Neural progenitor cell (in vitro differentiated cells): ENCODE measurements at regions not wholly inside any gene's neighbourhood (a gene's known extent, or its start where the extent isn't known, plus 50 kb on each side); places are given as distances from the start of the nearest gene placed in this dataset.

ENCODE experiments used
- DNase-seq: peaks from one replicate; pipeline ENCODE4 v3.0.0-alpha.2; 2016; ENCODE audit warnings: low spot score
- H2AFZ ChIP-seq: fragments of 200-600 bp; sonication (generic); replicated peaks from 2 replicates; pipeline ENCODE4 v1.6.1; 2016; ENCODE audit warnings: antibody characterized with exemption
- H3F3A ChIP-seq: fragments of 200-600 bp; sonication (generic); 2 replicates; pipeline ENCODE4 v1.6.1; 2016; ENCODE audit warnings: antibody characterized with exemption, low read depth
- H3K27ac ChIP-seq: fragments of 200-600 bp; sonication (generic); 2 replicates; pipeline ENCODE4 v1.5.1; 2016; ENCODE audit warnings: mild to moderate bottlenecking
- H3K27me3 ChIP-seq: fragments of 200-600 bp; sonication (generic); 2 replicates; pipeline ENCODE4 v1.6.1; 2016; ENCODE audit warnings: mild to moderate bottlenecking, moderate library complexity
- H3K36me3 ChIP-seq: fragments of 200-600 bp; sonication (generic); 2 replicates; pipeline ENCODE4 v1.5.1; 2016
- H3K4me1 ChIP-seq: fragments of 200-600 bp; sonication (generic); 2 replicates; pipeline ENCODE4 v1.6.1; 2016; ENCODE audit warnings: mixed run types
- H3K4me2 ChIP-seq: fragments of 200-600 bp; sonication (generic); 2 replicates; pipeline ENCODE4 v1.6.1; 2016
- H3K4me3 ChIP-seq: fragments of 200-600 bp; sonication (generic); 2 replicates; pipeline ENCODE4 v1.5.1; 2016
- H3K79me2 ChIP-seq: fragments of 200-600 bp; sonication (generic); 2 replicates; pipeline ENCODE4 v1.6.1; 2016; ENCODE audit warnings: low read depth
- H3K9ac ChIP-seq: fragments of 200-600 bp; sonication (generic); 2 replicates; pipeline ENCODE4 v1.6.1; 2016
- H3K9me3 ChIP-seq: fragments of 200-600 bp; sonication (generic); 2 replicates; pipeline ENCODE4 v1.5.1; 2016; ENCODE audit warnings: low read depth
- H4K20me1 ChIP-seq: fragments of 200-600 bp; sonication (generic); 2 replicates; pipeline ENCODE4 v1.6.1; 2016; ENCODE audit warnings: low read depth
- H3K27ac Mint-ChIP-seq: 3 replicates; pipeline ENCODE4 v1.8.0; 2021; ENCODE audit warnings: mixed read lengths
- H3K27me3 Mint-ChIP-seq: 2 replicates; pipeline ENCODE4 v1.8.0; 2022; ENCODE audit warnings: low read depth, mild to moderate bottlenecking, inconsistent platforms, moderate library complexity, mixed read lengths; ENCODE audit not compliant: insufficient read depth
- H3K36me3 Mint-ChIP-seq: 3 replicates; pipeline ENCODE4 v1.8.0; 2021; ENCODE audit warnings: mixed read lengths
- H3K4me1 Mint-ChIP-seq: 3 replicates; pipeline ENCODE4 v1.8.0; 2021; ENCODE audit warnings: mixed read lengths
- H3K4me3 Mint-ChIP-seq: 3 replicates; pipeline ENCODE4 v1.8.0; 2021; ENCODE audit warnings: mild to moderate bottlenecking, moderate library complexity, mixed read lengths
- H3K9me3 Mint-ChIP-seq: 3 replicates; pipeline ENCODE4 v1.8.0; 2020; ENCODE audit warnings: mixed read lengths
- CTCF ChIP-seq: fragments of 200-600 bp; sonication (generic); IDR thresholded peaks from 2 replicates; pipeline ENCODE4 v1.5.1; 2017; ENCODE audit warnings: antibody characterized with exemption, mild to moderate bottlenecking
- EZH2 ChIP-seq: fragments of 200-600 bp; sonication (generic); IDR thresholded peaks from 2 replicates; pipeline ENCODE4 v1.6.1; 2017; ENCODE audit warnings: antibody characterized with exemption, mild to moderate bottlenecking, moderate library complexity
- EZH2phosphoT487 ChIP-seq: fragments of 200-600 bp; sonication (generic); IDR thresholded peaks from 2 replicates; pipeline ENCODE4 v1.6.1; 2017; ENCODE audit warnings: antibody characterized with exemption

- TF ChIP-seq EZH2phosphoT487 (no peak), EZH2 (no peak), CTCF (no peak)
- Histone ChIP-seq H4K20me1 (no peaks in the 10 kb centered on the region), H3K4me2 (no peak overlapping the region), H2AFZ (no peak overlapping the region), H3K36me3 (no peaks in the 10 kb centered on the region), H3K27ac (no peak overlapping the region), H3K4me3 (no peak overlapping the region), H3K27me3 (no peaks in the 10 kb centered on the region), H3K9ac (no peak overlapping the region), H3K79me2 (no peaks in the 10 kb centered on the region), H3K9me3 (no peaks in the 10 kb centered on the region), H3F3A (no peaks in the 10 kb centered on the region), H3K4me1 (no peaks in the 10 kb centered on the region)
- no peak for DNase-seq
- H3K9me3 Mint-ChIP-seq, result no peaks in the 10 kb centered on the region
- H3K27me3 Mint-ChIP-seq, result peaks cover 2% of the 10 kb centered on the region
- H3K4me1 Mint-ChIP-seq, result no peaks in the 10 kb centered on the region
- no peaks in the 10 kb centered on the region for H3K36me3 Mint-ChIP-seq
- no peak overlapping the region for H3K27ac Mint-ChIP-seq
- H3K4me3 Mint-ChIP-seq, result no peak overlapping the region
These were observed 298.5 kb upstream of the PCSK5 start for GRCh38 chr9:75591972-75592371.

- no peaks in the 10 kb centered on the region for H3K79me2 ChIP-seq
- TF ChIP-seq EZH2 (no peak), EZH2phosphoT487 (no peak), CTCF (no peak)
- H3K27ac ChIP-seq, result no peak overlapping the region
- H3F3A ChIP-seq, result no peaks in the 10 kb centered on the region
- H3K27me3 ChIP-seq, result no peaks in the 10 kb centered on the region
- no peak overlapping the region for H3K9ac ChIP-seq
- Mint-ChIP-seq H3K4me1 (no peaks in the 10 kb centered on the region), H3K27me3 (peaks cover 2% of the 10 kb centered on the region), H3K4me3 (no peak overlapping the region), H3K36me3 (no peaks in the 10 kb centered on the region), H3K9me3 (no peaks in the 10 kb centered on the region), H3K27ac (no peak overlapping the region)
- no peak overlapping the region for H2AFZ ChIP-seq
- no peak for DNase-seq
- H3K4me2 ChIP-seq, result no peak overlapping the region
- no peaks in the 10 kb centered on the region for H3K9me3 ChIP-seq
- no peak overlapping the region for H3K4me3 ChIP-seq
- H3K4me1 ChIP-seq, result no peaks in the 10 kb centered on the region
- no peaks in the 10 kb centered on the region for H4K20me1 ChIP-seq
- H3K36me3 ChIP-seq, result no peaks in the 10 kb centered on the region
These were observed 297.9 kb upstream of the PCSK5 start for GRCh38 chr9:75592586-75592985.

GRCh38 chr9:75593920-75594319 is 296.6 kb upstream of the PCSK5 start:
- Histone ChIP-seq H3K9ac (no peak overlapping the region), H3K4me3 (no peak overlapping the region), H3K4me1 (no peaks in the 10 kb centered on the region), H3K36me3 (no peaks in the 10 kb centered on the region), H3K4me2 (no peak overlapping the region), H3K9me3 (no peaks in the 10 kb centered on the region), H4K20me1 (no peaks in the 10 kb centered on the region), H3K27me3 (no peaks in the 10 kb centered on the region), H3K79me2 (no peaks in the 10 kb centered on the region), H3F3A (no peaks in the 10 kb centered on the region), H3K27ac (no peak overlapping the region), H2AFZ (no peak overlapping the region)
- H3K27ac Mint-ChIP-seq, result no peak overlapping the region
- no peaks in the 10 kb centered on the region for H3K36me3 Mint-ChIP-seq
- peaks cover 2% of the 10 kb centered on the region for H3K27me3 Mint-ChIP-seq
- TF ChIP-seq EZH2phosphoT487 (no peak), EZH2 (no peak), CTCF (no peak)
- H3K4me3 Mint-ChIP-seq, result no peak overlapping the region
- no peaks in the 10 kb centered on the region for H3K9me3 Mint-ChIP-seq
- H3K4me1 Mint-ChIP-seq, result no peaks in the 10 kb centered on the region
- no peak for DNase-seq

- no peak for DNase-seq
- H3K4me3 Mint-ChIP-seq, result no peak overlapping the region
- no peaks in the 10 kb centered on the region for H4K20me1 ChIP-seq
These were observed 291.3 kb upstream of the PCSK5 start for GRCh38 chr9:75599126-75599525.

More at GRCh38 chr9:75599126-75599525, 291.3 kb upstream of the PCSK5 start:
- Mint-ChIP-seq H3K27ac (no peak overlapping the region), H3K9me3 (no peaks in the 10 kb centered on the region), H3K4me1 (peaks cover 9% of the 10 kb centered on the region), H3K27me3 (peaks cover 2% of the 10 kb centered on the region), H3K36me3 (no peaks in the 10 kb centered on the region)
- Histone ChIP-seq H3K27me3 (no peaks in the 10 kb centered on the region), H3K4me1 (no peaks in the 10 kb centered on the region), H2AFZ (no peak overlapping the region), H3K9me3 (no peaks in the 10 kb centered on the region), H3F3A (no peaks in the 10 kb centered on the region), H3K79me2 (no peaks in the 10 kb centered on the region), H3K4me3 (no peak overlapping the region), H3K9ac (no peak overlapping the region), H3K27ac (no peak overlapping the region), H3K4me2 (no peak overlapping the region), H3K36me3 (no peaks in the 10 kb centered on the region)
- TF ChIP-seq EZH2, result no peak
- TF ChIP-seq EZH2phosphoT487, result no peak
- no peak for TF ChIP-seq CTCF
